DND-41 (cell line): ENCODE measurements at regions not wholly inside any gene's neighbourhood (a gene's known extent, or its start where the extent isn't known, plus 50 kb on each side); places are given as distances from the start of the nearest gene placed in this dataset.

Source experiments
- CTCF ChIP-seq: IDR thresholded peaks from 2 replicates; pipeline ENCODE4 v1.5.1; 2012; ENCODE audit warnings: borderline replicate concordance, low read length, moderate library complexity, mild to moderate bottlenecking; ENCODE audit not compliant: poor library complexity, severe bottlenecking; ENCODE audit errors: extremely low read depth
- EZH2 ChIP-seq: IDR thresholded peaks from 3 replicates; pipeline ENCODE4 v1.6.1; 2012; ENCODE audit warnings: borderline replicate concordance, low read depth, mild to moderate bottlenecking, moderate library complexity, low read length, inconsistent platforms; ENCODE audit not compliant: severe bottlenecking

DNA sequence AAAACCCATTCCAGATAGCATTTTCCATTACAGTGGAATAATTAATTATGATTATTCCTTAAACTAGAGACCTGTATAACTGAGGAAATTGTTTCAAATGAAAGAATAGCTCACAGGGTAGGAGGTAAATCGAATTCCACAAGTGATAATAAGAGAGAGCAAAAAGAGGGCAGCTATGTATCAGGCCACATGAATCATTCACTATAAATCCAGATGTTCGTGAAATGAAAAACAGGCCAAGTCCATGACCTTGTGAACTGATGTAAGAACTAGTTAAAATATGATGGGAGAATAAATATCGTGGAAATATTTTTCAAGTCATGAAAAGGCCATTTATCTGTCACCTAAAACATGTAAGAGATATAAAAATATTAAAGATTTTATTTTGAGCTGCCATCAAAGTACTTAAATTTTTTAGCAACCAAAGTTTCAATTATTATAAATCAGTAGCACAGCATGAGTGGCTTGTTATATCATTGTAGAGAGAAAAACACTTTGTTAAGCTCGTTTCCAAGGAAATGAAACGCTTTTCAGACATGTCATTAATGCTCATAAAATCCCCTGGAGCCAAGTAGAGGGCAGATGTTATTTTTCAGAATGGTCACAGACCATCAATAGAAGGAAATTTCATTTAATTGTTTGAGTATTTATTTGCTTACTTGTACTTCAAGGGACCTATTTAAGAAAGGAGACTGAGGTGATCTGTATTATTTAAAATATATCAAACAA lies 120.6 kb upstream of the CDKN3 start:
- TF ChIP-seq CTCF (no peak), EZH2 (no peak)
